Astrocyte (in vitro differentiated cells and primary cell): ENCODE measurements at regions not wholly inside any gene's neighbourhood (a gene's known extent, or its start where the extent isn't known, plus 50 kb on each side); places are given as distances from the start of the nearest gene placed in this dataset.

Source experiments
- DNase-seq: peaks from one replicate; pipeline ENCODE4 v3.0.0-alpha.2; 2010; ENCODE audit warnings: low read depth
- FAIRE-seq: peaks from 2 replicates; lab custom pipeline; 2011; peaks lifted over from hg19 to GRCh38; lab: Jason Lieb, UNC
- H2AFZ ChIP-seq: 2 replicates; pipeline ENCODE4 v1.6.0; 2012; ENCODE audit warnings: low read depth, low read length, inconsistent platforms
- H3K27ac ChIP-seq: 2 replicates; pipeline ENCODE4 v1.5.1; 2011; ENCODE audit warnings: low read depth, low read length, inconsistent platforms
- H3K27me3 ChIP-seq: 2 replicates; pipeline ENCODE4 v1.6.0; 2011; ENCODE audit warnings: low read length, inconsistent platforms; ENCODE audit not compliant: insufficient read depth
- H3K36me3 ChIP-seq: 2 replicates; pipeline ENCODE4 v1.5.1; 2011; ENCODE audit warnings: low read length, inconsistent platforms; ENCODE audit not compliant: insufficient read depth
- H3K4me1 ChIP-seq: 2 replicates; pipeline ENCODE4 v1.5.1; 2011; ENCODE audit warnings: low read length, inconsistent platforms; ENCODE audit not compliant: insufficient read depth
- H3K4me2 ChIP-seq: 2 replicates; pipeline ENCODE4 v1.6.0; 2012; ENCODE audit warnings: low read length, inconsistent platforms
- H3K4me3 ChIP-seq: 2 replicates; pipeline ENCODE4 v1.5.1; 2011; ENCODE audit warnings: low read depth, mild to moderate bottlenecking, low read length, inconsistent platforms; ENCODE audit not compliant: insufficient read depth
- H3K79me2 ChIP-seq: 2 replicates; pipeline ENCODE4 v1.6.0; 2012; ENCODE audit warnings: mild to moderate bottlenecking, low read length, inconsistent platforms; ENCODE audit not compliant: insufficient read depth
- H3K9ac ChIP-seq: 2 replicates; pipeline ENCODE4 v1.6.0; 2012; ENCODE audit warnings: mild to moderate bottlenecking, low read length, inconsistent platforms
- H3K9me3 ChIP-seq: 2 replicates; pipeline ENCODE4 v1.5.1; 2012; ENCODE audit warnings: low read depth, mild to moderate bottlenecking, low read length, inconsistent platforms; ENCODE audit not compliant: insufficient read depth
- H4K20me1 ChIP-seq: 2 replicates; pipeline ENCODE4 v1.6.0; 2012; ENCODE audit warnings: low read length, inconsistent platforms; ENCODE audit not compliant: insufficient read depth
- H3K27ac Mint-ChIP-seq: one replicate; pipeline ENCODE4 v1.8.0; 2021; ENCODE audit warnings: mild to moderate bottlenecking, mixed read lengths; ENCODE audit not compliant: unreplicated experiment
- H3K27me3 Mint-ChIP-seq: one replicate; pipeline ENCODE4 v1.8.0; 2021; ENCODE audit warnings: low read depth, mixed read lengths; ENCODE audit not compliant: unreplicated experiment
- H3K36me3 Mint-ChIP-seq: one replicate; pipeline ENCODE4 v1.8.0; 2021; ENCODE audit warnings: low read depth, mixed read lengths; ENCODE audit not compliant: unreplicated experiment
- H3K4me1 Mint-ChIP-seq: one replicate; pipeline ENCODE4 v1.8.0; 2021; ENCODE audit warnings: low read depth, mixed read lengths; ENCODE audit not compliant: unreplicated experiment
- H3K4me3 Mint-ChIP-seq: one replicate; pipeline ENCODE4 v1.8.0; 2021; ENCODE audit warnings: mild to moderate bottlenecking, moderate library complexity, mixed read lengths; ENCODE audit not compliant: unreplicated experiment
- H3K9me3 Mint-ChIP-seq: one replicate; pipeline ENCODE4 v1.8.0; 2021; ENCODE audit warnings: mild to moderate bottlenecking, mixed read lengths; ENCODE audit not compliant: unreplicated experiment
- EZH2 ChIP-seq: IDR thresholded peaks from 2 replicates; pipeline ENCODE4 v1.6.1; 2012; ENCODE audit warnings: mild to moderate bottlenecking, low read length, inconsistent platforms; ENCODE audit not compliant: insufficient read depth
- TF ChIP-seq, protein P1 (sequence below): IDR thresholded peaks from 2 replicates; pipeline ENCODE4 v1.5.1; 2011; ENCODE audit warnings: low read depth, mild to moderate bottlenecking, inconsistent platforms, low read length, moderate library complexity; ENCODE audit not compliant: insufficient read depth

DNA sequence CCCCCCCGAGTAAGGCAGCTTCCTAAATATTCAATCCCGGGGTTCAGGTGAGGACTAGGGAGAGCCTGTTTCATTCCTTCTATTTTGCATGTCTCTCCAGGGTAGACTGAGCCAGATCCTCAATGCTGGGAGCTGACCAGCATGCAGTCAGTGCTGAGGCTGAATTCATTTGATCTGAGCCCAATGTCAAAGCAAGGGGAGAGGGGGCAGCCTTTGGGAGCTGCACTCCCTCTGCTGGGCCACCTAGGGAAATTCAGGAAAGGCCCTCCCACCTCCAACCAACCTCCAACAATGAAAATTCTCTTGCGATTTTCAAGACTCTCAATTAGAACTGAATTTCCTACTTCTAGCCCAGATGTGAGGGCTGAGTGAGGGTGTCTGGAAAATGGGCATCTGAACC lies 371.2 kb downstream of the NPHP4 start:
- H2AFZ ChIP-seq = no peak overlapping the region
- H3K4me1 ChIP-seq = no peaks in the 10 kb centered on the region
- H3K36me3 ChIP-seq = no peaks in the 10 kb centered on the region
- H3K4me3 ChIP-seq = no peak overlapping the region
- no peak overlapping the region for H3K27ac ChIP-seq
- DNase-seq (no peak), FAIRE-seq (no peak)
- no peaks in the 10 kb centered on the region for H3K79me2 ChIP-seq
- no peak overlapping the region for H3K9ac ChIP-seq
- H3K4me2 ChIP-seq = no peak overlapping the region
- H3K27me3 Mint-ChIP-seq = peaks cover 30% of the 10 kb centered on the region
- H3K4me1 Mint-ChIP-seq = no peaks in the 10 kb centered on the region
- H3K27me3 ChIP-seq = no peaks in the 10 kb centered on the region
- peaks cover 2% of the 10 kb centered on the region for H3K9me3 Mint-ChIP-seq
- no peaks in the 10 kb centered on the region for H3K9me3 ChIP-seq
- H4K20me1 ChIP-seq = no peaks in the 10 kb centered on the region
- no peak overlapping the region for H3K27ac Mint-ChIP-seq
- no peak overlapping the region for H3K4me3 Mint-ChIP-seq
- no peaks in the 10 kb centered on the region for H3K36me3 Mint-ChIP-seq
- TF ChIP-seq EZH2 = no peak
- TF ChIP-seq, protein P1, sequence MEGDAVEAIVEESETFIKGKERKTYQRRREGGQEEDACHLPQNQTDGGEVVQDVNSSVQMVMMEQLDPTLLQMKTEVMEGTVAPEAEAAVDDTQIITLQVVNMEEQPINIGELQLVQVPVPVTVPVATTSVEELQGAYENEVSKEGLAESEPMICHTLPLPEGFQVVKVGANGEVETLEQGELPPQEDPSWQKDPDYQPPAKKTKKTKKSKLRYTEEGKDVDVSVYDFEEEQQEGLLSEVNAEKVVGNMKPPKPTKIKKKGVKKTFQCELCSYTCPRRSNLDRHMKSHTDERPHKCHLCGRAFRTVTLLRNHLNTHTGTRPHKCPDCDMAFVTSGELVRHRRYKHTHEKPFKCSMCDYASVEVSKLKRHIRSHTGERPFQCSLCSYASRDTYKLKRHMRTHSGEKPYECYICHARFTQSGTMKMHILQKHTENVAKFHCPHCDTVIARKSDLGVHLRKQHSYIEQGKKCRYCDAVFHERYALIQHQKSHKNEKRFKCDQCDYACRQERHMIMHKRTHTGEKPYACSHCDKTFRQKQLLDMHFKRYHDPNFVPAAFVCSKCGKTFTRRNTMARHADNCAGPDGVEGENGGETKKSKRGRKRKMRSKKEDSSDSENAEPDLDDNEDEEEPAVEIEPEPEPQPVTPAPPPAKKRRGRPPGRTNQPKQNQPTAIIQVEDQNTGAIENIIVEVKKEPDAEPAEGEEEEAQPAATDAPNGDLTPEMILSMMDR = no peak

DNA sequence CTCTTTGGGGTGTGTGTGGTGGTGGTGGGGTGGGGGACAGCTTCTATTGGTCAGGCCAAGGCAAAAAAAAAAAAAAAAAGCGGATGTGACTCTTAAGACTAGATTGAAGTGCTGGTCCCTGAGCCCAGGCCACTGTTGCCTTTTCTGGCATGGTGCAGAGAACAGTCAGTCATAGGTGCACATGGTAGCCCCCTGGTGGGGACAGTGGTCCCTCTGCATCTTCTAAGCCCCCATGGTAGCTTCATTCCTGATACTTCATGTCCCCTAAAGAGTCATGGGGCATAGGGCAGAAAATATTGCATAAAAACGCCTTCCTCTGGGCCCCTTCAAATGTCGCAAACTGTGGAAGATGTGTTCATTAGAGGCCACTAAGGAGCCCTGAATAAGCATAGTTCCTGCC lies 371.8 kb downstream of the NPHP4 start:
- Histone ChIP-seq H4K20me1 (no peaks in the 10 kb centered on the region), H3K4me1 (no peaks in the 10 kb centered on the region), H3K9ac (no peak overlapping the region), H2AFZ (no peak overlapping the region), H3K36me3 (no peaks in the 10 kb centered on the region), H3K27ac (no peak overlapping the region), H3K9me3 (peaks cover under 1% of the 10 kb centered on the region), H3K27me3 (no peaks in the 10 kb centered on the region), H3K4me2 (no peak overlapping the region), H3K4me3 (no peak overlapping the region), H3K79me2 (no peaks in the 10 kb centered on the region)
- Mint-ChIP-seq H3K36me3 (no peaks in the 10 kb centered on the region), H3K27me3 (peaks cover 34% of the 10 kb centered on the region), H3K9me3 (peaks cover 2% of the 10 kb centered on the region), H3K4me1 (no peaks in the 10 kb centered on the region), H3K27ac (no peak overlapping the region), H3K4me3 (no peak overlapping the region)
- no peak for TF ChIP-seq EZH2
- TF ChIP-seq, protein P1 = no peak
- no peak for FAIRE-seq
- DNase-seq = no peak

- H3K79me2 ChIP-seq = no peaks in the 10 kb centered on the region
- TF ChIP-seq, protein P1 = no peak
- TF ChIP-seq EZH2 = no peak
- peaks cover 7% of the 10 kb centered on the region for H3K9me3 ChIP-seq
- no peak overlapping the region for H2AFZ ChIP-seq
- H3K4me1 Mint-ChIP-seq = no peaks in the 10 kb centered on the region
- FAIRE-seq (no peak), DNase-seq (no peak)
- H3K27me3 Mint-ChIP-seq = peaks cover 42% of the 10 kb centered on the region
- H3K4me3 Mint-ChIP-seq = no peak overlapping the region
- H3K4me2 ChIP-seq = no peak overlapping the region
- H3K27ac Mint-ChIP-seq = no peak overlapping the region
- peaks cover 2% of the 10 kb centered on the region for H3K9me3 Mint-ChIP-seq
- H3K36me3 Mint-ChIP-seq = no peaks in the 10 kb centered on the region
- H3K27me3 ChIP-seq = no peaks in the 10 kb centered on the region
- no peaks in the 10 kb centered on the region for H3K36me3 ChIP-seq
- no peak overlapping the region for H3K27ac ChIP-seq
- H3K4me3 ChIP-seq = no peak overlapping the region
- no peaks in the 10 kb centered on the region for H3K4me1 ChIP-seq
- no peaks in the 10 kb centered on the region for H4K20me1 ChIP-seq
- no peak overlapping the region for H3K9ac ChIP-seq
These were observed 372.8 kb downstream of the NPHP4 start for GRCh38 chr1:5619469-5619868.
